HG03342 (cell line): ENCODE measurements at regions not wholly inside any gene's neighbourhood (a gene's known extent, or its start where the extent isn't known, plus 50 kb on each side); places are given as distances from the start of the nearest gene placed in this dataset.

ENCODE experiments used
- ATAC-seq: cut with Tn5 transposase; IDR thresholded peaks from one replicate; pipeline ENCODE4 v1.9.1; 2021; ENCODE audit warnings: mild to moderate bottlenecking, moderate library complexity; ENCODE audit not compliant: unreplicated experiment

DNA sequence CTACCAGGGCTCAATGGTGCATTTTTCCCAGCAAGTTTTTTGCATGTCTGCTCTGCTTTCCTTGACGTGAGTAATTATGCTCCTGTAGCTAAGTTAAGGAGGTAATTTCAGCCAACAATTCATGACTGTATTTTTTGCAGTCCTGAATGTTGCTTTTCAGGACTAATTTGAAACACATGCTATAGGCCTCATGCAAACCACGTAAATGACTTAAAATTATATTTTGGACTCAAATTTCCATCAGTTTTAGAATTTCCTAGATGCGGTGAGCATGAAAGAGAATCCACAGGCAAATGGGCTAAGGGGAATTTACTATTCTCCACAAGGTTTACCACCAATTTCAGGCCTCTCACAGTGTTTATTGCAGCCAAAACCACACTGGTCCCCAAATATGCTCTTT is 589.9 kb upstream of the LRRTM1 start:
- no peak for ATAC-seq

DNA sequence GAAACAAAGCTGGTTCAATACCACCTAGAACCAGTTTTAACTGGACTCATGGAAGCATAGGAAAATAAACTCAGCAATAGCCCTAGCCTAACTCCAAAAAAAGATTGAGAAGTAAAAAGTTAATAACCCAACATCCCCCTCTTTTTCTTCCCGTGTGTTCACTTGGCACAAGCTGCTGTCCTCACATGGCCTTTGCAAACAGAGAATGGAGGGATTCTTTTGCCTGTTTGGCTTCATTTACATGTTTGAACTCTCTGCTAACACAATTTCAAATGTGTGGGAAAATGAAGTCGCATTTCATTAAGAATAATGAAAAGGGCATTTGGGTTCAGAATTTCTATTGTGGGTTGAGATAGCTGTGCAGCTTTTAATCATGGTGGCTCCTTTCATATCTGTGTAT is 589.2 kb upstream of the LRRTM1 start:
- no peak for ATAC-seq

DNA sequence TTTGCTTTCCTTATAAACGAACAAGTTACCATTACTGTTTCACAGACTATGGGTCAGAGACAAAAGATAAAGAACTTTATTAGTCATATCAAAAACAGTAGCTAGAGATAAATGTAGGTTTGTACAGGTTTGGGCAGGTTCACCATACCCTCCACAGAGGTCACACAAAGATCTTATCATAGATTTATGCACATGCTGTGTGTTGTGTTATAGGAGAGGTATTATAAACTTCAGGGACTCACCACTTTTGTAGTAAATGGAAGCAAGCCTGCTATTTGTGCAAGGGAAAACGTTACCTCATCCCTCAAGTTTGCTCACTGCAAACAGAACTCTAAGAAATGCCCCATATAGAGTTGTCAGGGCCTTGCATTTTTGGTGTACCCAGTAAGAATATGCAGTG is 584.5 kb upstream of the LRRTM1 start:
- no peak for ATAC-seq

DNA sequence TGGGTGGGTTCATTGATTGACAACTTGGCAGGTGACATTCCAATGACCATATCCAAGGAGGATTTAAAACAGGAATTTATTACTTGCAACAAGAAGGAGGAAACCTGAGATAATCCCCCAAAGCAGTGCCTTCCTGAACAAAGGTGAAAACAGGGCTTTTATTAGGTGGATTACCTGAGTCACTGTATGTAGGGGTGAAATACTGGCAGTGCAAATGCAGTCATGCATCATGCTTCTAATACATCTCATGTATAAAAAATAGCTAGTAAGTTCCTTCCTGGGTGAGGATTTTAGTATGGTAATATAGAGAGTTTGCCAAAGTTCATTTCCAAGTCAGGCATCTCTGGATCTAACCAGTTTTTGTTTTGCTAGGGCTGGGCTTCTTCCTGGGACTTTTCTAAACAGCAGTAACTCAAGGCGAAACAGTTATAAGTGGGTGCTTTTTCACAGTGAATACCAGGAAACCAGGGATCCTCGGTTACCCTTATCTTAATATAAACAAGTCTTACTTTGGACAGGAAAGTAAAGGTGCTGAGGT is 583.4 kb upstream of the LRRTM1 start:
- no peak for ATAC-seq

DNA sequence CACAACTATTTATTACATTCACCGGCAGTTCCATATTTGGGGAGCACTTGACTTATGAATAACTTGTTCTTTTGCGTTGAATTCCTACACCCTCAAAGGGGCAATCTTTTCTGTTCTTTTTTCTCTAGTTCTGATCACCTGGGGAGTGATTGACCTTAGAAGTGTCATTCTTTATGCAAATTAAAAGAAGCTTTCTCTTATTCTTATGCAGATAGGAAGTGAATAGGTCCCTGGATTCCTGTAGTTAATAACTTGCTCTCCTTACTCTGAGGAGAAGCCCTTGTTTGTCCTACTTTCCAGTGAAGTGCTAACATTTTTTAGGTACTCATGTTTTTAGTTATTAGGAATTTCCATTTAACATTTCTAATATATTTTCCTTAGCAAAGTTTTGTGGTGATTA is 569.8 kb upstream of the LRRTM1 start:
- no peak for ATAC-seq

DNA sequence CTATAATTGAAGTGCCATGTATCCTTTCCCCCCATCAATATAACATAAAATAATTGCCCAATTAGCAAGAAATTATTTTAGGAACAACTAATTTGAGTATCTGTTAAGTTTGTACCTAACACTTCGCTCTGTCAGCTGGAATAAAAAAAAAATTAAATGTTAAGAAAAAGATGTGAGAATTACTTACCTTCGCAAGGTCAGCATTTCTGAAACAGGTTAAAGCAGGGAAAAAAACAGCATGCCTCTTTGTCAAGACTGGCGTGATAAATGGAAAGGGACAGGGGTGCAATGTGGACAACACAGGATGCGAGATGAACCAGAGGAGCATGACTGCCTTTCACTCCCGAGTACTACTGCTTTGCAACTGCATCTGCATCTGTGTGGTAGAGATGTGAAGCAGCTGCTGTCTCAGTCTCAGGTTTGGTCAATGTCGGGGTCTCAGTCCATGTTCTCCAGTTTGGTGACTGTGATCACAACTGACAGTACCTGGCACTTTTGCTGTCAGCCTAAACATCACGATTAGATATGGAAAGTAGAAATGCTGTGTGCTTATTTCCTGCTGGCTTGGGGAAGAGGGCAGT is 565.4 kb upstream of the LRRTM1 start:
- no peak for ATAC-seq

DNA sequence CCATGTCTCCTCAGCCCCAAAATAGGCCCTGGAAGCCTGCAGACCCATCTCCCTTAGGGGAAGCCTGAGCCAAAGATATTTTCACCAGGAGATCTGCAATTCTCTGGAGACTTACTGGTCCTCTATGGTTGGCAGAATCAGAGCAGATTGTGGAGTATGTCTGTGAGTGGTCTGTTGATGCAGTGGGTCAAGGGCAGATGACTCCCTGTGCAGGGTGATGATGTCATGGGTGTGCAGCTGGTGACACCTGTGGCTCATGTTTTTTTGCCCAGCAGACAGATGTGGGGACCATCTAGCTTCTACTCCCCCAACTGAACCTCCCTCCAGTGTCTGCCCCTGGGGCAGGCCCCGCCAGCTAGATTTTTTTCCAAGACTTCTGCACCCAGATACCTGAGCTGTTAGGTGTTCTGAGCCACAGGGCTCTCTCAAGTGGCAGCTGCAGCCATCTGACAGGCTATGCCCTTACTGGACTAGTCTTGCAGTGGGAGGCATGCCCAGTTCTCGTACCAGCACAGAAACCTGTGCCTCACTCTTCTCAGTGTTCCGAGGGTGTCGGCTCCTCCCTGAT is 558.7 kb upstream of the LRRTM1 start:
- no peak for ATAC-seq

DNA sequence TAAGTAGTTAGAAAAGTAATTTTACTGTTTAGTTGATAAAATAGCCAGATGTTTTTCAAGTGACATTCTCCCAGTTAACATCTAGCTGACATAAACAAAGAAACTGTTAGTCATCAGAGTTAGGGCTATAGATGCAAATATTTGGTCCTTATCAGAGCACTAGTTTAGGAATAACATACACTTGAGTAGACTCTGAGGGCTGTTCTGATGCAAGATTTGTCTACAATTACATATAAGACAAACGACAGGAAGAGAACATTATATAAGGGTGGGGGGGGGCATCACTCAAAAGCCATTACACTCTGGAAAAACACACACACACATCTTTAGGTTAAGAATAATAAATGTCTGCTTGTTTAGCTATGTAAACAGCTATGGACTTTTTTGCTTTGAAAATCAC is 554.4 kb upstream of the LRRTM1 start:
- no peak for ATAC-seq

DNA sequence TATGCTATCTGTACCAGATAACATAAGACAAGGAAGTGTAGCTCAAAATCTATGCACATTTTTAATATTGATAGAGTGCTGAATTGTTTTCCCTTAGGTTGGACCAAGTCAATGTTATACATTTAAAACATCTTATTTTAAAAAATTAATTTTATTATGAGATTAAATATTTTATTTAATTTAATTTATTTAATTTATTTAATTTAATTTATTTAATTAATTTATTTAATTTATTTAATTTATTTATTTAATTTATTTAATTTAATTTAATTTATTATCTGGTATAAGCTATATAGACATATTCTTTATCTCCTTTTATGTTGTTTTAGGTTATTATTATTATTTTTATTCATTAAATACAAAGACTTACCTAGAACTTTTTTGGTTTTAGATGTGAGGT is 551.7 kb upstream of the LRRTM1 start:
- no peak for ATAC-seq

DNA sequence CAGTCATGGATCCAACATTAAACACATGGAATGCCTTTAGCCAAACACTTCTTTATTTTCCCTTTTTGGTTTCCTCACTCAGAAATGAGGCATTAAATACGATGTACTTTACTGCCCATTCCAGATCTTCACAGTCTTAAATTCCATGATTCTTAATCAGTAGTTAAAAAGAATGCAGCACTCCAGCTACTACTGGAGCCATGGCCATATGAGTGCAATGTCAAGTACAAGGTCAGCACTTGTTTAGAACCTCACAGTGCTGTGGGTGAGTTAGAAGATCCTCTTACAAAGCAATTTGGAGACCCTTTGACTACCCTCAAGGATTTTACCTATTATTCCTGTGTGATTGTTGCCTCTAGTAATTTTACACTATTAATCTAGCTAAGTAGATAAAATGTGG is 550.3 kb upstream of the LRRTM1 start:
- ATAC-seq: no peak

DNA sequence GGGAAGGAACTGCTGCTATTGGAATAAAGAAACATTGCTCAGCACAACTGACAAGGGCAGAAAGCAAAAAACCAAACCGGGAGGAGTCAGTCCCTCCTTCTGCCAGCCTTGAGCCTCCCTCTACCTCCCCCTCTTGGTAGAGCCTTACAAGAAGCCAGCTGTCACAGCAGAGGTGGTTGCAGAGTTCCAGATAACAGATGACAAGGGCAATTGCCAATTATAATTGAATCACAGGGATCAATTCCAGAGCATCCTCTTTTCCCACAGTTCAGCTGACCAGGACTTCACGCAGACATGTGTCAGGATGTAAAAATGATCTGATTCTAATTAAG is 548.2 kb upstream of the LRRTM1 start:
- ATAC-seq: no peak

DNA sequence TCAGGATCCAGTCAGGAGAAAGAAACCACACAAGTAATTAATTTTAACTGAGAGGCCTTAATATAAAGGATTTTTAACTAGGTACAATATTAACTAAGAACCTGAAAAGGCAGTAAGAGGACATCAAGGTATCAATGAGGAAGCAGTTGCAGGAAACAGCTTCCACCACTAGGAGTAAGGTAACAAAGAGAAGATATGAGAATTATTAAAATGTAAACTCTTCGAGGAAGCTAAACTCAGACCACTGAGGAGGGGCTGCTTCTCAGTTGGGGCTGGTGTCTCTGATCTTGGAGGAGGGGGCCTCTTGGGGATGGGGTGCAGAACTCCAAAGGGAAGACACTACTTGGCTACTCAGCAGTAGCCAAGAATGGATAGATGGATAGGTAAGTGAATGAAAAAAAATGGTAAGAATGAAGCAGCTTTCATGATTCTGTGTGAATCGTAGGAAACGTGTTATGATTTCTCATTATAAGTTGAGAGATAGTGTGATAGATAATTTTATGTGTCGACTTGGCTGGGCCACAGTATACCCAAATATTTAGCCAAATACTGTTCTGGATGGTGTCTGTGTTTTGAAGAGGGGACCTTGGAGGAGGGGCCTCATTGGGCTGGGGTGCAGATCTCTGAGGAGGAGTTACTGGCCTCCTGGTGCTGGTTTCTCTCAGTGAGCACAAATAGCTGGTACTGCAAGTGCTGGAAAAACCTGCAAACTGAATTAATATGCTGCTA is 547.7 kb upstream of the LRRTM1 start:
- no peak for ATAC-seq

DNA sequence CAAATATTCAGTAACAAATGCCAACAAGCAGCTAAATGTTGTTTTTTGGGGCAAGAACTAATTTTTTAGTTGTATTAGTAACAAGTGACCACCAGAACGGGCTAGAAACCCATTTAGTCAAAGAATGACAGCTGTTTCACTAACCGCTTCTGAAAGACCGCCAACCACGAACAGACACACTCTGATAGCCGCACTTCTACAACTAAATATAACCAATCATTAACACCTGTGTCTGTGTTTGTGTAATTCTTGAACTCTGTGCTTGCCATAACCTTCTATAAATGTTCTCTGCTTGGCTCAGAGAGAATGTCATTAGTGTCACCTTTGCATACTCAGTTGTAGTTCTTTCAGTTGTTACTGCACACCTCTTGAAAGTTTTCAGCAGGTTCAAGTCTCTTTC is 526.3 kb upstream of the LRRTM1 start:
- no peak for ATAC-seq

DNA sequence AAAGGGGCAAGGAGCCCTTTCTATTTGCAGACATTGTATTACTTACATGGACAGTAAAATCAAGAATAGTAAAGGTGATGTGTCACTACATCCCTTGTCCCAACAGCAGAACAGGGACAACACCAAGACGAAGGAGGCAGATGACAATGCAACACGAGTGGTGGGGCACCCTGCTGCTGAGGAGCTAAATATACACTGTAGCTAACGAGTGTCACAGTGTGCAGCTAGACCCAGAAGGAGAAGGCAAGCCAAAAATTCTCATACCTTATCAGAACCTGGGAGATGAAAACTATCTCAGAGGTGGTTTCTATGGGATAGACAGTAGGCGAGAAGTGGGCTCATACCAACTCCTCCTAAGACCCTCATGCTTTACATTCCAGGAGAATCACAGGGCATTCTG is 518.4 kb upstream of the LRRTM1 start:
- no peak for ATAC-seq

DNA sequence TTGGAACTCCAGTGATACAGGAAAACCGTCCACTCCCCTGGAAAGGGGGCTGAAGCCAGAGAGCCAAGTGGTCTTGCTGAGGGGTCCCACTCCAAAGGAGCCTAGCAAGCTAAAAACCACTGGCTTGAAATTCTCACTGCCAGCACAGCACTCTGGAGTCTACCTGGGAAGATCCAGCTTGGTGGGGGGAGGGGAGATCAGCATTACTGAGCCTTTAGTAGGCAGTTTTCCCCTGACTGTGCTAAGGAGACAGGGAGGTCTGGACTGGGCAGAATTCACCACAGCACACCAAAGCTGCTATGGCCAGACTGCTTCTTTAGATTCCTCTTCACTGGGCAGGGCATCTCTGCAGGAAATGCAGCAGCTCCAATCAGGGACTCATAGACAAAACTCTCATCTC is 510.7 kb upstream of the LRRTM1 start:
- ATAC-seq: no peak

DNA sequence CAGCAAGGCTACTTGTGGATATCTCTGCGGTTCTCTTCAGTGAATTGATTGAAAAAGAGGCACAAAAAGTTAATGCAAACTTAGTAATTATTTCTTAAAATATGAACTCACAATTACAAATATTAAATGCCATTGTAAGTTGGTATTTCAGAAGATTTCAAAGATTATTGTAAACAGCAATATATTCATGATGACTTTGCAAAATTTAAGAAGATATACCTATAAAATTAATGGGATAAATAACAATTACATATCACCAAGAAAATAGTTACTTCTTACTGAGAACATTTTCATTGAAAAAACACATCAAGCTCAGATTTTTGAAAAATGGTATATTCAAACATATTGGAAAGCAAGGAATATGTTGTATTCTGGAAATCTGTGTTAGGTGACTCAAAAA is 482.0 kb upstream of the LRRTM1 start:
- ATAC-seq: no peak

DNA sequence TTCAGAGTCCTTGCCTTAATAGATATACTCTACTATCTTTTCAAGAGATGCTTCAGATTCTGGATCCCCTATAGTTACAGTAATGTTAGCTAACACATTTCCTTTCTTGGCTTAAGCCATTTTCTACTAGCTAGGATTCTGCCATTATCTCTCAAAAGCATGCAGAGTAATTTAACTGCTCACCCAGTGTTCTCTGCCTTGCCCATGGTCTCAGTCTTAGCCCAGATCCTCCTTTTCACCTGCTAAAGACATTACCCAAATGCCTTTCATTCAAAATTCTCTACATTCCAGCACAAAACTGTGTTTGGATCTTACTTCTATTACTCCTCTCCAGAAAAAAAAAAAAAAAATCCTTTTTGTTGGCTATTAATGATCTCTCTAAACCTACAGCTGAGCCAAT is 474.2 kb upstream of the LRRTM1 start:
- no peak for ATAC-seq

DNA sequence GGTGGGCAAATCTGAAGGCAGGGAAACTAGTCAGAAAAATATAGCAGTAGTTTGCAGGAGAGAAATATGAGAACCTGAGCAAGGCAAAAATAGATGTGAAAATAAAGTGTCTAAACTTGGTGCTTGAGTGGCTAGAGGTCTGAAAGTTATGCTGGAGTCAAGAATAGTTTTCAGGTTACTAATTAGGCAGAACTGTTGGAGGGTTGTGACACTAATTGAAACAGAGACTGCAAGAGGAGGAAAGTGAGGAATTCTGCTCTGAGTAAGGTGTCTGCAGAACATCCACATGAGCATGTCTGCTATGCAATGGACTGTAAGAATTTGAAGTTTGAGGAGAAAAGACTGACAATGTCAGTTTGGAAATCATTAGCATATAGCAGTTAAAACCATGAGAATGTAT is 444.0 kb upstream of the LRRTM1 start:
- no peak for ATAC-seq

DNA sequence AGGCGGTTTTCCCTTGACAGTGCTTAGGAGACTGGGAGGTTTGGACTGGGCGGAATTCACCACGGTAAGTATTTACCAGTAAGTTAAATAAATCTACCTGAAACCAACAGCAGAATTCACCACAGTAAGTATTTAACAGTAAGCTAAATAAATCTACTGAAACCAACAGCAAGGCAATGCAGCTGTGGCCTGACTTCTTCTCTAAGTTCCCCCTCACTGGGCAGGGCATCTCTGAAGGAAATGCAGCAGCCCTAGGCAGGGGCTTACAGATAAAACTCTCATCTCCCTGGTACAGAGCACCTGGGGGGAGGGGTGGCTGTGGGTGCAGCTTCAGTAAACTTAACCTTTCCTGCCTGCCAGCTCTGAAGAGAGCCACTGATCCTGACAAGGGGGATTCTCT is 432.5 kb upstream of the LRRTM1 start:
- ATAC-seq: no peak

DNA sequence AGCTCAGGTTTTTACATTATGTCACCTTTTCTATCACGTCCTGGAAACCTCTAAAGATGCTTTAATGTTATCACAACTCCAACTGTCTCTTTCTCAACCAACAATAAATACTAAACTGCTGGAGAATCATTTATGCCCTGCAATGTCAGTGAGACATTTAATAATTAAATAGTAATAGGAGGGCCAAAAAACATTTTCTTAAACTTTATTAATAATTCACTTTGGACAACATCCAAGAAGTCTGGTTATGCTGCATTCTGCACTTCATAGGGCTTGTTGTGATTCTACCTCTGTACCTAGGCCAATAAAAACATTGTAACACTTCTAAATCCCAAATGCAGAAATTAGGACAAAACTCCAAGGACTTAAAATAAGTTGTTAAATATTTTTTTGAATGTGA is 420.4 kb upstream of the LRRTM1 start:
- ATAC-seq: no peak

DNA sequence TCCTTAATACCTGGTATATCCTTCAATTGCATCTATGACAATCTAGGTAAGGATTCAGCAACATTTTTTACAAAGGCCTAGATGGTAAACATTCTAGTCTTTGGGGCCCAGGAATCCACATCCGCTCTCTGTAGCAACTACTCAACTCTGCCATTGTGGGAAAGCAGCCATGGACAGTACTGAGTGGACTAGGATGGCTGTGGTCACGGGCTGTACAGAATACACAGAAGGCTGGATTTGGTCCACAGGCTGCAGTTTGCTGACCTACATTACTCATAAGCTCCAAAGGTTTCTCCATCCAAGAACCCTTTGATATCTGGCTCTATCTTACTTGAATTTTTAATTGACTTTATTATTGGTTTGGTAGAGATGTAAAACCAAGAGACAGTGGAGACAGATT is 418.3 kb upstream of the LRRTM1 start:
- ATAC-seq: no peak

DNA sequence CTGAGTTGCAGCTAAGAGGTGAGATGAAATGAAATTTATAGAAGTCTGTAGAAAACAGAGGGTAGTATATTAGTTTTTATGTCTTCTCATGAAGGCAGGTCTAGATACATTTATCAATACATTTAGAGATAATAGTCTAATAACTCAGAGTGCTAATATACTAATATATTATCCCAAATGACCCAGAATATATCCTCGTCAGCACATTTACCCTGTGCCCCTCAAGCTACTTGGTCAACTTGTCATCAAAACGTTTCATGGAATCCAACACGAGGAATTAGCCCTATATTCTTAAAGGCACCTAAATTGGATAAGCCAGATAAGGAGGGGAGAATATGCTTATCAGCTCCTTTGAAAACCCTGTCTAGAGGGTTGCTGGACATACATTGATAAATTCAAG is 415.1 kb upstream of the LRRTM1 start:
- no peak for ATAC-seq

DNA sequence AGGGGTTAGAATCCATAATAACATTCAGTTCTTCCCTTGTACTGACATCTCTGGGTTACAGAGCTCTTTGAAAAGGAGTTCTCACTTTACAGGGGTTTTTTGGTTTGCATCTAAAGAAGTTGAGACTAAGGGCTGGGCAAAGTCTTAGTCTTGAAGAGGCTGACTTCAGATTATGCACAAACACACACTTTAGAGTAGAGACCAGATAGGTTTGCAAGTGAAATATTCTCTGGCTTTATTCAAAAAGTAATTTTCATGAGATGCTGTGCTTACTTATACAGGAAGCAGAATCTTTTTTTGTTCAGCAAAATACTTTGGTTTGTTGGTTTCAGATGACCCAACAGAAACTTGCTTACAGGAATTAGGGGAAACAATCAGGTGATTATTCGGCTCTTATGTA is 410.9 kb upstream of the LRRTM1 start:
- no peak for ATAC-seq
